GM18511 (cell line): ENCODE measurements at regions not wholly inside any gene's neighbourhood (a gene's known extent, or its start where the extent isn't known, plus 50 kb on each side); places are given as distances from the start of the nearest gene placed in this dataset.
A peak's percentile ranks its signal among the peaks of the same experiment; 100 is the strongest.

Experiments
- ATAC-seq: cut with Tn5 transposase; IDR thresholded peaks from one replicate; pipeline ENCODE4 v1.9.1; 2021; ENCODE audit warnings: mild to moderate bottlenecking, moderate library complexity; ENCODE audit not compliant: unreplicated experiment

DNA sequence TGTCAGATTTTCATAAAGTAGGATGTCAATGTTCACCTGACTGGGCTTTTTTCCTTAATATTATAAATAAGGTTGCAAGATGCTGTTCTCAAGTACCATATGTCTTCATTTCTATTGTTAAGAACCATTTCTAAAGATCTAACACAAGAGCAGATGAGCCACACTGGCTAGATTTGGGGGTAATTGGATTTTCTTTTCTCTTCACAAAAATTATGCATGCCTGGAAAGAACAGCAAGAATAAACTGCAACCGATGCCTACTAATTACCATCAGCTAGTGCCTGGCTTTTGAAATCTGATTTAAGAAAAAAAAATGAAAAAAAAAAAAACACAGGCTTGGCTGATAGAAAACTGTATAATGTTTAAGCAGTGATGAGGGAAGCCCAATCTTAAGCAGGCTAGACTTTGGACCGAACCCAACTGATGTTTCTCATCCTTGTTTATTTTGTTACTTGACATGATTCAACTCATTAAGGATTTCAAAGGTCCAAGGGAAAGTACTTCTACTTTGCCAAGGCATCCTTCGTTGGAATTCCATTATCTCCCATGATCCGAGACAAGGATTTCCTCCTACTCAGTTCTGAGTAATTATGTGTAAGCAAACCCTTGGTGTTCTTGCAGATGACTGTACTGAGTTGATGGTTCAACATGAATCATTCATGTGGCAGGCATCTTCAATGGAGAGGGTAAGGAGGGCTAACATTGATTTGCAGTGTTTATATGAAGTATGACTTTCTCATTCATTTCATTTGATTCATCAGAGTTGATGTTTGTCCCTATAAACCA, 300.5 kb downstream of the SPRY2 start:
- ATAC-seq: no peak

DNA sequence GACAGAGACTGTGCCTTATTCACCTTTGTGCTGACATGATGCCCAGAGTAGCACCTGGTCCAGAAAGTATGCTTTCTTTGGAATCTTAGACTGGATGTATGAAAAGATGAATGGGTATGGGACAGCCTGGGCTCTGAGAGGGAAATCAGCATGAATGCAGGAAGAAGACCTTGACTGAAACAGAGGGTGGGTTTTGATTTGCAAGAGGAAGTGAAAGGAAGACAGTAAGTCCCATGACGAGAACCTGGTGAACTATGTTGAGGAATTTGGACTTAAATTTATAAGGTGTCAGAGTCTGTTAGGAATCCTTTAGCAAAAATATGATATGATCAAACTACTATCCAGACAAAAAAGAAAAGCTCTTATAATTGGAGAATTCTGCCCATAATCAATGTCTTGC, 301.9 kb downstream of the SPRY2 start:
- ATAC-seq: peak; percentile 60

DNA sequence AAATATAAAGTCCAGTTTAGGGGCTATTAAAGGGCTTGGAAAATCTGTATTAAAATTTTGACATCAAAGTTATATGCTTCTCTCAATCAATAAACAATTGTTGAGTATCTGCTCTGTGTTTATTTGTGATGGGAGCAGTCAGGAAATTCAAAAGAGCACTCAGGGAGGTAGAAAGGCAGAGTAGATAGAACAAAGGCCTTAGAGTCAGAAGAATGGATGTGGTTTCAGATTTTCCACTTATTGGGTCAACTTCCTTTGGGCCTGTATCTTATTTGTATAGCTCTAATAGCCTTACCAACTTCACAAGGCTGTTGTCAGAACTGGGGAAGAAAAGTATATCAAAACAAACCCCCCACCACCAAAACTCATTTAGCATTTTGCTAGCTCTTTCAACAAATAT, 302.6 kb downstream of the SPRY2 start:
- ATAC-seq: no peak

DNA sequence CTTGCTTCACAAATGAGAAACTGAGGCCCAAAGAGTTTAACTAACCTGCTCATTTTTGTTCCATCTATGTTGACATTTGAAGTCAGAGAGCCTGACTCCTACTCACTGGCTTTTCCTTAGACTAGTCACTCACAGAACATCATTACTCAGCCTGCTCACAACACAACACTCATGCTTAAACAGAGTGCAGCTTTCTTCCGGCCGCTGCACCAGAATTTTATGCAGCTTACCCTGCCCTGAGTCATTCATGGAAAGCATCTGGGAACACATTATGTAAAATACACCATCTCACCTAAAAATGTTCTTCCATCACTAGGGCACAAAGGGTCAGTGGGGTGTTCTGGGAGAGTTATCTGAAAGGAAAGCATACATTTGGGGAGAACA, 303.4 kb downstream of the SPRY2 start:
- ATAC-seq: peak; percentile 77

DNA sequence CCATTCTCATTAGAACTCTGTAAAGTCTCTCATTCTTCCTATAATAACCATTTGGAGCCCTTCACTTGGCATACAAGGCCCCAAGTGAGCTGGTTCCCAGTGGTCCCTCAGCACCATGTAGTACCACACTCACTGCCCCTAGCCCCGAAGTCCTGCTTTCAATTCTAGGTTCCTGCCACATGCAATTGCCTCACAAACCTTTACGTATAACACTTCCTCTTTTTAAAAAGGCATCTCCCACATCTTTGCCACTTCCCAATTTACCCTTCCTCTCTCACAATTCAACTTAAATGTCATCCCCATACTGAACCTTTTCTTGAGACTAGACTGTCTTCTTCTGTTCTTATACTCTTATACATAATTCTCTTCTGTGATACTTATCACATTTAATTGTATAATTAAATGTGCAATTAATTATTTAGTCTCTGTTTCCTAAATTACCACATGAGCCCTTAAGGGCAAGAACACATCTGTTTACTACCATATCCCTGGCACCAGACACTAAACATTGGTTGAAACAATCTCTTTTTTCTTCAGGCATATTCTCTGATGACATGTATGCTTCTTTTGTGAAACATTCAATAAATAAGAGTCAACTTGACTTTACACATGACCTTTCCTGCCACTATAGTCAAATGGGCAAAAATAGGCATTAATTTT, 304.0 kb downstream of the SPRY2 start:
- ATAC-seq: peak; percentile 53

DNA sequence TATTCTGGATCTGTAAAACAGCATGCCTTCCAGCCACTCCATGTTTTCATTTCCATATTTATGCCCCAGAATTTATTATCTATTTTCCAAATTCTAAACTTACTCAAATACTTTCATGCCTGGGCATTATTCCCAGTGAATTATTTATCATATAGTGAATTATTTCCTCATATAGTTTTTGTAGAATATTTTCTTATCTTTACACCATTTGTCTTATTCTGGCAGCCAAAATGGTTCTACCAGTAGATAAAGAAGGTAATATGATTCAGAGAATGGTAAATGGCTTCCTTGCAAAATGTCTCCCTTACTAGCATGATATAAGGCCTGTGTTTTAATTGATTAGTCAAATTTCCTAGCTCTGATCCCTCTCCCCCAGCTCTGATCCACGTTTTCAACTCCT, 305.8 kb downstream of the SPRY2 start:
- ATAC-seq: no peak

DNA sequence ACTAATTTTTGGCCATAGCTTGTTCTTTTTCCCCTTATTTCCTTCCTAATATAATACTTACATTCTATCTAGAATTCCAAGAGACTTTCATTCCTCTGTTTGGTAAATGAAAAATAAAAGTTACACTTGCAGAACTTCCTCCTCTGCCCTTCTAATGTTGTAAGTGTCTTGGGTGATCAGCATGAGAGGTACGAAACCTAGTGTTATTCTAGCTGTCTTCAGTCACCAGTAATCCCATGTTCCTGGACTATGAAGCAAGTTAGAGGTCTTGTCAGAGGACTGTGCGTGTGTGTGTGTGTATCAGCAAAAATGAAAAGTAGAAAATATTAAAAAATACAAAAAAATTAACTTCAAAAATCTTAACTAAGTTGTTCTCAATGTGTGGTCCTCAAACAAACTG, 307.0 kb downstream of the SPRY2 start:
- ATAC-seq: no peak

DNA sequence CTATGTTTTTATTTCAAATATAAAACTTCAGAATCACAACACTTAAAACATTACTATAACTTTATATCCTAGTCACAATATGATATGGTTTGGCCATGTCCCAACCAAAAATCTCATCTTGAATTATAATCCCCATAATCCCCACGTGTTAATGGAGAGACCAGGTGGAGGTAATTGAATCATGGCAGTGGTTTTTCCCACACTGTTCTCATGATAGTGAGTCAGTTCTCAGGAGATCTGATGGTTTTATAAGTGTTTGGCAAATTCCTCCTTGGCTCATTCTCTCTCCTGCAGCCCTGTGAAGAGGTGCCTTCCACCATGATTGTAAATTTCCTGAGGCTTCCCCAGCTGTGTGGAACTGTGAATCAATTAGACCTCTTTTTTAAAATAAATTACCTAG, 307.6 kb downstream of the SPRY2 start:
- ATAC-seq: no peak

DNA sequence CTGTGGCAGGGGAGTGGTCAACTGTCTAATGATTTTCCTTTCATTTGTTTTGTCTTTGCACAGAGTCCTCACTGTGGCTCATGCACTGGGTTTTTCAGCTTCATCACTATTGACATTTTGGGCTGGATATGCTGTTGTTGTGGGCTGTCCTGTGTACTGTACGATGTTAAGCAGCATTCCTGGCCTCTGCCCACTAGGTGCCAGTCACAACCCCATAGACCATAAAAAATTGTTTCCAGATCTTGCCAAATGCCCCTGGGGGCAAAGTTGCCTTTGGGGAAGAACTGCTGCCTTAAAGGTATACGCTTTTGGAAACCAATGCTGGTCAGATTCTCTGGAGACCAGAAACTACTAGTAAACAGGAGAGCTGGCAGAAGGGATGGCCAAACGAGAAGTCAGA, 310.4 kb downstream of the SPRY2 start:
- ATAC-seq: peak; percentile 63

DNA sequence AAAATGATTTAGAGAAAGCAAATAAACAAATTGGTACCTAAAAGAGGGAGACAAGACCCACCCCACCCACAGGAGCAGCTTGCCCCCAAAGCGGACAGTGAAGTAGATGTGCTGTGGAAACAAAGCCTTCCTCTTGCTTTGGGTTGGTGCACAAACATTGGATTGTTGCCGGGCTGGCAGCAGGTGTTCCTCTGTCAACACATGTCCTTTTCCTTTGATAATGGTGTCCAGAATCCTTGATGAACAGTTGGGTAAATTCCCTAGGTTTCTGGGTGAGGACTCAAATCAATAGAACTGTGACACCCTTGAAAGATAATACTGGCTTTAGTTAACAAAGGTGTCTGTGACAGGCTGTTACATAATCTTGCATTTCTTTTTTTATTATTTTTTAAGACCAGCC, 311.8 kb downstream of the SPRY2 start:
- no peak for ATAC-seq

DNA sequence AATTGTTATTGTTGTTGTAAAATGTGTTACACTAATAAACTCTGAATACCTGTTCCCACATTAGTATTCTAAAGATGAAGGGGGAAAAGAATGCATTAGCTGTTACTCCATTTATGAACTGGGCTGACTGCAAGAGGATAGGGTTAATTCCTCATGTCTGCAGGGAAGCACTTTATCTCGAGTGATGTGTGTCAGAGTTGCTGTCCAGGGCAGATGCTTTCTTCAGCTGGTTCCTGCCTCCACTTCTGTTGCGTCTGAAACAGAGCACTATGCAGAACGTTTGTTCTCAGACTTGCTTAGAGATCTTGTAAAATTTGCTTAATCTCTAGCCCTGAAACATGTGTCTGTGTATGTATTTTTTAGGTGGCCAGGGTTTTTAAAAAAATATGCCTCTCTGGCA, 318.8 kb downstream of the SPRY2 start:
- ATAC-seq: no peak

DNA sequence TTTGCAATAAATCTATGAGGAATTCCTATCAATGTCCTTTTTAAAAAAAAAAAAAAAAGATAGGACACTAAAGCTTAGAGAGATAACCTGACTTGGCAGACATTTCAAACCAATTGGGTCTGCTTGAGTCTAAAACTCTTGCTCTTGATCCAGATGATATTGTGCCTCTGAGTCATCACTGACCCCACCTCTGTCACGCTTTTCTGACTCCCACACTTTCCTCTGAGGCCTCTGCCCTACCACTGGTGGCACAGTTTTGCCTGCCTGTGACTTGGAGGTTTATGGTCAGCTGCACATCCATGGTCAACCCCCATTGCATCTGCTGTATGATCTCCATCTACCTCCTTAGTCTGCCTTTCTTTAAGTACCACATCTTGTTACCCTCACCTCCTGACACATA, 328.7 kb downstream of the SPRY2 start:
- ATAC-seq: peak; percentile 94

DNA sequence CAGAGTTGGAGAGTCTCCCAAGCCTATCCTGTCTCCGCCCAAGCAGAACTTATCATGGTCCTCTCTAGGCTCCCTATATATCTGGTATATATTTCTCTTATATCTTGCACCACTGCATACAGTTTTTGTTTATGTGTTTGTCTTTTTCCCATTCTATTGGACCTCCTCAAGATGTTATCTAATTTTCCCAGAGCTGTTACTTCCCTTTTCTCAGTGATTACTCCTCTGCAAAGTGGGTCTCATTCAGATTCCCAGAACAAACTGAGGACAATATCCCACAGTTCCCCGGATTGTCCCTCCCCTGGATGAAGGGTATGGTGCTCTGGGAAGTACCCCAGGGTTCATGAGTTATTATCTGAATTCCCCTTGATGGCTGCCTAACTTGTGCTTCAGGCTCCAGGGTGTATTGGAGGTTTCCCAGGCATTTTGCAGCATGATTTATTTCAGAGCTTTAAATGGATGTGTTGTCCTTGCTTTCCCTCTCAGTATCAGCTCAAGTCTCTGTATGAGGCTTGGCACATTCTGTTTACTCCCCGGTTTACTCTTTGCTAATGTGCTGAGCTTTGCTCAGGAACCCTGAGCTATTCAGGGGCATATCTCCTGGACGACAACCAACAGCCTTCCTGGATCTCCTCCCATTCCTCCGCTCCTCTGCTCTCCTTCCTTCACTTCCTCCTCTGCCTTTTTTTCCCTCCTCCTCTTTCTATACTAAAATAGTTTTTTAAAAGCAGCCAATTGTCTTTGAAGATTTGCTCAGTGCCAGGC, 329.3 kb downstream of the SPRY2 start:
- ATAC-seq: no peak

DNA sequence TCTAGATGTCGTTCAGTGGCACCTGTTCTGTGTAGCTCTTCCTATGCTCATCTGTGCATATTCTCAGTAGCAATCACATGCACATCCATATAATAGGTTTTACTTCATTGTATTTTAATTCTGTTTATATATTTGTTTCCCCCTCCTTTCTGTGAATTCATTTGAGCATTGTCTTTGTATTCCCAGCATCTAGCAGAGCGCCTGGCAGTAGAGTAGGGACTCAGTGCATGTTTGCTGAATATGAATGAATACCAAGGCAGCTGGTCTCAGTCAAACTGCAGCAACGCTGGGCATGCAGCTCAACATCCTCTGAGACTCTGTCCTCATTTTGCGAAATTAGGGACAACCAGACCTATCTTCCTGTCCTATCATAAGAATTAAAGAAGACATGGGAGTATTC, 330.1 kb downstream of the SPRY2 start:
- no peak for ATAC-seq

DNA sequence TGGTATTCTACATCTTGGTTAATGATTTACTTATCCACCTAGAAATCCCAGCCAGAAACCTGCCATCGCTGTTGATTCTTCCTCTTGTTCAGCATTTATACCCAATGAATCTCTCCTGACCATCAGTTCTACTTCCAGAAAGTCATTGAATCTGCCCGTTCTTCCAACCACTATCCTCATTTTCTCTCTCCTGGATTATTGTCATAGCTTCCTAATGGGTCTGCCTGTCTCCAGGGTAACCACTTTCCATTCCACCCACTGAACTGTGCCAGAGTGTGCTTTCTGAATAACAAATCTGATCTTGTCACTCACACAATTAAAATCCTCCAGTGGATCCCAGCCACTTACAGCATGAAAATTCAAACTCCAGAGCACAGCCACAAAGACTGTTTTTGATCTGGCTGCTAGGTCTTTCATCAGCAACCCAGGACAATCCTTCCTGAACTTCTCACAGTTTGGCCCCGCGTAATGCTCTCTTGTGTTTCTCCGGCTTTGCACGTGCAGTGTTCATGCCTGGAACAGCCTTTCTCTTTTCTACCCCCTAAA, 330.6 kb downstream of the SPRY2 start:
- no peak for ATAC-seq

DNA sequence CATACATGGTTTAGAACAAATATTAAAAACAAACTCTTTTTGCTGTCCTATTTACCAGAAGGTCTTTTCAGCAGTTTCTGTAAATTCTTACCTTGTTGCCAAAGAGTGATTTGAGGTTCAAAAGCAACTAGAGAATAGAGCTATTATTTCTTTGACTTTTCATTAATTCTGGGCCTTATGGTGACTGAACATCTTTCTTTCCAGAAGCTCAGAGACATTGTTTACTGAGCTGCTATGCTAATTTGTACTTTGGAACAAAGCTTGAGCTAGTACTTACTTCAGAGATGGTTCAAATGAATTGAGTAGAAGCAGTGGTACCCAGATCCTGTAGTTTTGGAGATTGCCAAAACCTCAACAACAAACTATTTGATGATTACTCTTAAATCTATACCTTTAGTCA, 331.2 kb downstream of the SPRY2 start:
- ATAC-seq: no peak

DNA sequence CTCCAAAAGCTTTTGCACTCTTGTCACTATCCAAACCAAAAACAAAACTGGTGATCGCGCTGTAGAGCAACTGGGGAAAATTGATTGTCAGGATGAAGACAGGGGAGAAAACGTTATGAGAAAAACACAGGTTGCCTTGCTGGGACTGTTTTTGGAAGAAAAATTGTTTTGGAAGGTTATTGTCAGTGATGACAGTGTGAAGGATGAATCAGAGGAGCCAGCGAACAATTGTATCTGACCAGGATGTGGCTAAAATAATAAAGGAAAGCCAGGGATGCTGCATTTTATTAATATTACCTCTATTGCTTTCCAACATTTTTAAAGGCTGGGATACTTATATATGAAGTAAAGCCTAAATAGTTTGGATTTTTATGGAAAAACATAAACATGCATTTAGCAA, 334.0 kb downstream of the SPRY2 start:
- no peak for ATAC-seq

DNA sequence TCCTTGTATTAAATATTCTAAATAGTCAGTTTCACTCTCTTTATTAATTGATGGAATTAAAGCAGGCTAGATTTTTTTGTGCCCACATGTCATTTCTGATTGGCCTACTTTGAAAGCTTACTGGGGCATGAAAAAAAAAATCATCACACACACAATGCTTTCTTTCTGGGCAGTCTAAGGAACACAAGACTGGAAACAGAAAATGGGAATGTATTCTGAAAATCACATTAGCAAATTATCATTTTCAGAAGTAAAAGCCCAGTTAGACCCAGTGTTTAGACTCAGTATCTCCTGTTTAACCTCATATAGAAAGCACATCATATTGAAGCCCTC, 339.4 kb downstream of the SPRY2 start:
- ATAC-seq: no peak

DNA sequence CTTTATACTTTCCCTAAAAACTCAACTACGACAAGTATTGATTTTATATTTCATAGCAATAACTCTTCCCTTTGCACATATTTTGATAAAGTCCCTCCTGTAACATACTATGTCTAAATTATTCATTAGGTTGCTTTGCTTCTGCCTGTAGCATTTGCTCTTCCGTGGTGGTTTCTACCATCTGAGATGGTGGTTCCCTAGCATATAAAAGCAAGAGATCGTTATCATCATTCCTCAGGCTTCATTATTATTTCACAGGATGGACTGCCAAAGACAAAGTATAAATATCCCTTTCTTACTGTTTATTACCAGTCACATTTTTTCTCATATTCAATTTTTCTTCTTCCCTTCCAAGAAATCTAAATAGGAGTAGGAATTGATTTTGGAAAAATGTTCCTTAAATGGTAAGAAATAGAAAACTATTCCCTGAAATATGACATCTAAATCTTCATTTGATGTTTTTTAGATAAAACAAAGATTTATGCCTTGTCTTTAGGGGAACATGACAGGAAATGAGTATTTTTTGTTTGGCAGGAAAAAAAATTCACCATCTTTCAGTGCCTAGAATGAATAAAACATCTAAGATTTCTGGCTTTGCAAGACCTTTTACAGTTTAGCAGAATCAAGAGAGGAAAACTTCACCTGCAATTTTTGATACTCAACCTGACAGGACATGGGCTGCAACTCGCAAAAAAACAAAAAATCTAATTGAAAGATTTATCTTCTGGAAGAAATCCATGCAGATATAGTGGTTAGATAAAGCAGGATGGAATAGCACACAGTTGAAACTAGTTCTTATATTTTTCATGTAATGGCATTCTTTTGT, 340.0 kb downstream of the SPRY2 start:
- no peak for ATAC-seq

DNA sequence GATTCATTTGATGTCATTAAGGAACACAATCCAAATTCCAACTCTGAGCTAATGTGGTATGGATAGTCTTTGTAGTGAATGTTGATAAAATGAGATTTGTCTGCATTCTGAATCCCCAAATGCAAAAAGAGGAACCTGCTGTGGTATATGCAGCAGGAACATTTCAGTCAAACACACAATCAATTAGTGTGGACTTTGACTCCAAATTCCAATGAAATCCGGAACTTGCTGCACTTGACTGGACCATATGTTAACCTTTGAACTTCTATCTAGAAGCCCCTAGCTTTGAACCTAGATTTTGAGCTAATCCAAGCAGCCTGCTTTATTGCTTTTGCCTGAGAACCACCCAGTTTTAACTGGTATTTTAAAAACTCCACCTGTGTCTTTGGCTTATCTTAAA, 341.3 kb downstream of the SPRY2 start:
- ATAC-seq: no peak

DNA sequence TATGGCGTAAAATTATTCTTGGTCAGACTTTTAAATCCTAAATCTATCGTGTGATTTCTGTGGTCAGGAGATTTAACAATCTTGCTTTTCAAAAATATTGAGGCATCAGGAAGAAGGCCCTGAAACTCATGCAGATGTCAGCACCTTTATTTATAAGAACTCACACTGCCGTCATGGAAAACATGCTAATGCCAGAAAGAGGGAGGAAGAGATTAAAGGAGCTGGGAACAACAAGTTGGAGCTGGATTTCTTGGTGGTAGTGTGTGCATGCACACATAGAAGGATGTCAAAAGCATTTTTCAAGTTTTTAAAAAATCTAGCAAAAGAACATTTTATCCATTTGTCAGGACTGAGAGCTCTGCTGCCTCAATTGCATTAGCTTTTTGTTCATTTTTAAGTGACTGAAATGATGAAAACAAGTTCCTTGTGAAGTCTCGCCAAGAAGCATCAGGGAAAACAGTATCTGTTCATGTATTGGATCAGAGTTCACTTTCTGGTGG, 342.5 kb downstream of the SPRY2 start:
- no peak for ATAC-seq
